ENCODE measurements at regions not wholly inside any gene's neighbourhood (a gene's known extent, or its start where the extent isn't known, plus 50 kb on each side); places are given as distances from the start of the nearest gene placed in this dataset.

- ATAC-seq (no peak), DNase-seq (ENCODE audit: low spot score) (no peak)
Observed at GRCh38 chr2:195021711-195022507, 635.1 kb upstream of the SLC39A10 start.

GRCh38 chr2:195018462-195018861, 638.6 kb upstream of the SLC39A10 start:
- ATAC-seq (no peak), DNase-seq (ENCODE audit: low spot score) (no peak)

- no peak for DNase-seq (ENCODE audit: low spot score)
- ATAC-seq: no peak
Observed at GRCh38 chr2:195017890-195018289, 639.1 kb upstream of the SLC39A10 start.

GRCh38 chr2:195016841-195017240, 640.2 kb upstream of the SLC39A10 start:
- ATAC-seq (no peak), DNase-seq (ENCODE audit: low spot score) (no peak)

GRCh38 chr2:195009202-195009601, 647.8 kb upstream of the SLC39A10 start:
- no peak for ATAC-seq

GRCh38 chr2:195006856-195007255, 650.2 kb upstream of the SLC39A10 start:
- ATAC-seq (no peak), DNase-seq (ENCODE audit: low spot score) (no peak)

More at GRCh38 chr2:195009202-195009601, 647.8 kb upstream of the SLC39A10 start:
- DNase-seq (ENCODE audit: low spot score): no peak

- DNase-seq (ENCODE audit: low spot score): no peak
- no peak for ATAC-seq
Observed at GRCh38 chr2:195003881-195004471, 653.0 kb upstream of the SLC39A10 start.

- no peak for DNase-seq (ENCODE audit: low spot score)
- ATAC-seq: no peak
Observed at GRCh38 chr2:195001924-195002323, 655.1 kb upstream of the SLC39A10 start.

GRCh38 chr2:194999771-195000170, 657.3 kb upstream of the SLC39A10 start:
- no peak for DNase-seq (ENCODE audit: low spot score)
- ATAC-seq: no peak

- ATAC-seq: no peak
- no peak for DNase-seq (ENCODE audit: low spot score)
Observed at GRCh38 chr2:194992648-194993047, 664.4 kb upstream of the SLC39A10 start.

- DNase-seq (ENCODE audit: low spot score) (no peak), ATAC-seq (no peak)
Observed at GRCh38 chr2:194985258-194985657, 671.8 kb upstream of the SLC39A10 start.

- DNase-seq (ENCODE audit: low spot score) (no peak), ATAC-seq (no peak)
Observed at GRCh38 chr2:194962254-194962653, 694.8 kb upstream of the SLC39A10 start.

- ATAC-seq: no peak
- DNase-seq (ENCODE audit: low spot score): no peak
Observed at GRCh38 chr2:194954218-194954617, 702.8 kb upstream of the SLC39A10 start.

GRCh38 chr2:194946826-194947225, 710.2 kb upstream of the SLC39A10 start:
- DNase-seq (ENCODE audit: low spot score) (no peak), ATAC-seq (no peak)

- DNase-seq (ENCODE audit: low spot score) (no peak), ATAC-seq (no peak)
Observed at GRCh38 chr2:194938066-194938465, 719.0 kb upstream of the SLC39A10 start.

- ATAC-seq (no peak), DNase-seq (ENCODE audit: low spot score) (no peak)
Observed at GRCh38 chr2:194927489-194927888, 729.5 kb upstream of the SLC39A10 start.

GRCh38 chr2:194926873-194927272, 730.2 kb upstream of the SLC39A10 start:
- ATAC-seq: no peak
- DNase-seq (ENCODE audit: low spot score): no peak

GRCh38 chr2:194925742-194926141, 731.3 kb upstream of the SLC39A10 start:
- DNase-seq (ENCODE audit: low spot score): no peak
- ATAC-seq: no peak

GRCh38 chr2:194917519-194917918, 739.5 kb upstream of the SLC39A10 start:
- no peak for ATAC-seq
- DNase-seq (ENCODE audit: low spot score): no peak

GRCh38 chr2:194915485-194915884, 741.5 kb upstream of the SLC39A10 start:
- no peak for ATAC-seq

GRCh38 chr2:194907569-194907968, 749.5 kb upstream of the SLC39A10 start:
- DNase-seq (ENCODE audit: low spot score) (no peak), ATAC-seq (no peak)

More at GRCh38 chr2:194915485-194915884, 741.5 kb upstream of the SLC39A10 start:
- no peak for DNase-seq (ENCODE audit: low spot score)

GRCh38 chr2:194896871-194897270, 760.2 kb upstream of the SLC39A10 start:
- no peak for DNase-seq (ENCODE audit: low spot score)
- ATAC-seq: no peak

- DNase-seq (ENCODE audit: low spot score) (no peak), ATAC-seq (no peak)
Observed at GRCh38 chr2:194883711-194884110, 773.3 kb upstream of the SLC39A10 start.
